ENCODE measurements at regions not wholly inside any gene's neighbourhood (a gene's known extent, or its start where the extent isn't known, plus 50 kb on each side); places are given as distances from the start of the nearest gene placed in this dataset.
"Not testable (repeated sequence)": the region's sequence is repeated elsewhere in the genome, so short reads cannot be mapped to it uniquely, and the experiment has no call there.

GRCh38 chr1:83440586-83440985 is 558.3 kb downstream of the TTLL7 start:
- BruUV-seq (replicated peaks); dilution Hi-C loops (cut with HindIII; ENCODE audit: low sequenced_read_pairs, unreplicated experiment); H2BK20ac ChIP-seq (ENCODE audit: low read depth, low read length); H3K4me1 ChIP-seq (ENCODE audit: control insufficient read depth, insufficient read depth, low read length); H3K9me3 ChIP-seq (ENCODE audit: control insufficient read depth, insufficient read depth, low read length); H3K9me1 ChIP-seq (ENCODE audit: insufficient read depth, low read length); H4K5ac ChIP-seq (ENCODE audit: low read depth, low read length); H3K27ac ChIP-seq (ENCODE audit: insufficient read depth, low read length); H3K9ac ChIP-seq (ENCODE audit: low read depth, low read length); H2AK5ac ChIP-seq (ENCODE audit: low read depth, low read length); H3K23ac ChIP-seq (ENCODE audit: low read depth, low read length); in situ Hi-C loops (cut with MboI; ENCODE audit: low sequenced_read_pairs); H3K4ac ChIP-seq (ENCODE audit: low read depth, low read length); H2BK5ac ChIP-seq (ENCODE audit: low read depth, low read length, poor library complexity, severe bottlenecking); H3K36me3 ChIP-seq (ENCODE audit: control insufficient read depth, insufficient read depth, low read length); H3K14ac ChIP-seq (replicated peaks; ENCODE audit: low read depth, low read length); H4K20me1 ChIP-seq (ENCODE audit: insufficient read depth, low read length); H2BK120ac ChIP-seq (ENCODE audit: low read depth, low read length); H2AK9ac ChIP-seq (replicated peaks; ENCODE audit: low read depth, low read length, poor library complexity); H3K18ac ChIP-seq (ENCODE audit: low read depth, low read length); POLR2A ChIA-PET (ENCODE audit: unreplicated experiment); H3K56ac ChIP-seq (ENCODE audit: extremely low read depth, insufficient read depth, low read length); CTCF ChIA-PET; H3K27me3 ChIP-seq (ENCODE audit: control insufficient read depth, insufficient read depth, low read length); H4K91ac ChIP-seq (ENCODE audit: insufficient read depth, low read depth, low read length); H2AFZ ChIP-seq (replicated peaks; ENCODE audit: low read length, poor library complexity); intact Hi-C loops (cut with micrococcal nuclease); H3K4me3 ChIP-seq (ENCODE audit: insufficient read depth, low read depth, low read length); H4K8ac ChIP-seq (ENCODE audit: low read depth in 2 of 2, low read length in 2 of 2); H3K79me1 ChIP-seq (ENCODE audit: low read depth in 1 of 2, low read length in 2 of 2); H2BK15ac ChIP-seq (ENCODE audit: low read depth, low read length); H3K4me2 ChIP-seq (ENCODE audit: low read depth, low read length): not testable (repeated sequence)
- ATAC-seq (ENCODE audit: low read depth) (peak; percentile 35), DNase-seq (peak; percentile 38)
- WGBS, 2 experiments (ENCODE audit: extremely low coverage in 2 of 2, insufficient read length in 1 of 2) = no CpG with 5 or more reads among the region's 3 CpGs

- POLR2A ChIA-PET (ENCODE audit: unreplicated experiment); H3K56ac ChIP-seq (ENCODE audit: extremely low read depth, insufficient read depth, low read length); dilution Hi-C loops (cut with HindIII; ENCODE audit: low sequenced_read_pairs, unreplicated experiment); H4K5ac ChIP-seq (ENCODE audit: low read depth, low read length); H3K4me3 ChIP-seq (ENCODE audit: insufficient read depth, low read depth, low read length); H3K4me2 ChIP-seq (ENCODE audit: low read depth, low read length); BruUV-seq (replicated peaks); intact Hi-C loops (cut with micrococcal nuclease); H3K14ac ChIP-seq (replicated peaks; ENCODE audit: low read depth, low read length); DNase-seq; H3K9me1 ChIP-seq (ENCODE audit: insufficient read depth, low read length); H2BK120ac ChIP-seq (ENCODE audit: low read depth, low read length); H2BK5ac ChIP-seq (ENCODE audit: low read depth, low read length, poor library complexity, severe bottlenecking); H4K8ac ChIP-seq (ENCODE audit: low read depth in 2 of 2, low read length in 2 of 2); H3K9me3 ChIP-seq (ENCODE audit: control insufficient read depth, insufficient read depth, low read length); H3K27me3 ChIP-seq (ENCODE audit: control insufficient read depth, insufficient read depth, low read length); CTCF ChIA-PET; H4K91ac ChIP-seq (ENCODE audit: insufficient read depth, low read depth, low read length); H3K23ac ChIP-seq (ENCODE audit: low read depth, low read length); H2AK9ac ChIP-seq (replicated peaks; ENCODE audit: low read depth, low read length, poor library complexity); H4K20me1 ChIP-seq (ENCODE audit: insufficient read depth, low read length); ATAC-seq (ENCODE audit: low read depth); H3K4me1 ChIP-seq (ENCODE audit: control insufficient read depth, insufficient read depth, low read length); H3K79me1 ChIP-seq (ENCODE audit: low read depth in 1 of 2, low read length in 2 of 2); H2AK5ac ChIP-seq (ENCODE audit: low read depth, low read length); H3K27ac ChIP-seq (ENCODE audit: insufficient read depth, low read length); H3K9ac ChIP-seq (ENCODE audit: low read depth, low read length); H2BK20ac ChIP-seq (ENCODE audit: low read depth, low read length); H3K4ac ChIP-seq (ENCODE audit: low read depth, low read length); H3K18ac ChIP-seq (ENCODE audit: low read depth, low read length); H2AFZ ChIP-seq (replicated peaks; ENCODE audit: low read length, poor library complexity); in situ Hi-C loops (cut with MboI; ENCODE audit: low sequenced_read_pairs); H3K36me3 ChIP-seq (ENCODE audit: control insufficient read depth, insufficient read depth, low read length); H2BK15ac ChIP-seq (ENCODE audit: low read depth, low read length): not testable (repeated sequence)
- no CpG with 5 or more reads among the region's 1 CpG for WGBS, 2 experiments (ENCODE audit: extremely low coverage in 2 of 2, insufficient read length in 1 of 2)
Measured at GRCh38 chr1:83440021-83440420, 558.9 kb downstream of the TTLL7 start.
